Activated CD4-positive, alpha-beta T cell treated with anti-CD3 and anti-CD28 coated beads, Interleukin-2, amount 50 U/mL, for 16 hours (primary cell): ENCODE measurements at regions not wholly inside any gene's neighbourhood (a gene's known extent, or its start where the extent isn't known, plus 50 kb on each side); places are given as distances from the start of the nearest gene placed in this dataset.
"Not testable (repeated sequence)": the region's sequence is repeated elsewhere in the genome, so short reads cannot be mapped to it uniquely, and the experiment has no call there.

Source experiments
- DNase-seq: peaks from one replicate; pipeline ENCODE4 v3.0.0-alpha.2; 2020

DNA sequence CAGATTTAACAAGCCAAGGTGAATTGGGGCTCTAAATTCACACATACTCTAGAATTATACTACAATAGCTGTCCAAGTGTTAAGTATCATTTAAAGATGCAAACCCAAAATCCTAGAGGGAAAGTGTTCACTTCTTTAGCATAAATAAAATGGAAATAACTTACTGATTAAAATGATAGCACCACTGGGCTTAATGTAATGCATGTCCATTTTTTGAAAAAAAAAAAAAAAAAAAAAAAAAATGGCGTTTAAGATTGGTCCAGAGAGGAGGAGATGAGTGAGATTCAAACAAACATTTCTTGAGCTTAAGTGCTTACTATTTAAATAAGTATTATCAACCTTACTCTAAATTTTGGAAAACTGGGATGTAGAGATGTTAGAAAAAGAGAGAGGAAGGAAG lies 251.5 kb upstream of the CWC22 start:
- DNase-seq = no peak

DNA sequence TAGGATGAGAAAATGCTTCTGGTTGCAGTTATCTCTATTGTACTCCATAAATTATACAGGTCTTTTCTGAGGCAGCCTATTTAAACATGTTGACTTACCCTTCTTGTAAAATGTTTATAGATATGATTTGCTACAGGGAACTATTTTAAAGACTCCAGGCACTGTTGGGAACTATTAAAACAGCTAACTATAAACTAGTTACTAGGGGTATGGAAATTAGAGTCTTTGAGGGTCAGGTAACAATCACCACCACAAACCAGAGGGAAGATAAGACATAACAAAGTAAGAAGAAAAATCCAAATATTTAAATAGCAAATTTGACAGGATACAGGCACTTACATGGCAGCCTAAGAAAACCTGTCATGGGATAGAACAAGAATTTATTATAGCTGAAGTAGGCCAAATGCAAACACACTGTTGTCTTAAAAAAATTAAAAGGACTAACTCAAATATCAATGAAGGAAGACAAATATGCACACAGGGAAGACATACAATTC lies 251.0 kb upstream of the CWC22 start:
- no peak for DNase-seq

- DNase-seq = no peak
Measured at GRCh38 chr2:180257247-180257646, 250.2 kb upstream of the CWC22 start.

GRCh38 chr2:180255981-180256380 lies 248.9 kb upstream of the CWC22 start:
- no peak for DNase-seq

DNA sequence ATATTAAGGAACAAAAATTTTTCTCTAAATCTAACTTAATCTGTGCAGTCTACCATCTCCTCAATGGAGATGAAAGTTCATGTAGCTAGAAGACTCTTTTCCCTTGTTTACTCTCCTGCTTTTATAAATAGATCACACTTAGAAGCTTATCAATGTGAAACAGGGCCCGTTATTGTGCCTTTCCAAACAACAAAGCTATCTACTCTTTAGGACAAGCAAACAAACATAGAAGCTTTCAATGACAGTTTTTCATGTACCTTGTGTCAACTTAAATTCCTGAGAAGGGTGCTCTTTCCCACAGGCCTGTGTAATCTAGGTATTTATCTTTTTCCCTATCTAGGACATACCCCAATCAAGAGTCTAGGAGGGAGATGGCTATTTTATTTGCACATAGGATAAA lies 247.8 kb upstream of the CWC22 start:
- DNase-seq = no peak

DNA sequence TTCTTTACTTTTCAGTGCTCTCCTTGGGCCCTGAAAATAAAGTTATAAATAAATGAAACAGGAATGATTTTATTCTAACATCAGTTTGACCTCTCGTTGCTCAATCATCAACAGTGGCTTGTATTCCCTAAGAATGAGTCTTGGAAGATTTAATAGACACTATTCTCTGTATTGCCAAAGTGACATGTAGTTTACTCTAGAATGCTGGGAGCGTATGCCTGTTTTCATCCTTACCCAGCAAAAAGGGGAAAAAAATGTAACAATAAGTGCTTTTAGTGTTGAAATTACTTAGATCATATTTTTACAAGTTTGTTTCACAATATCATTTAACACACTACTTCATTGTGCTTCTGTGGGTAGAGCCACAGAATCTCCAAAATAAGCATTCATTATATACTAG lies 240.6 kb upstream of the CWC22 start:
- DNase-seq = no peak

DNA sequence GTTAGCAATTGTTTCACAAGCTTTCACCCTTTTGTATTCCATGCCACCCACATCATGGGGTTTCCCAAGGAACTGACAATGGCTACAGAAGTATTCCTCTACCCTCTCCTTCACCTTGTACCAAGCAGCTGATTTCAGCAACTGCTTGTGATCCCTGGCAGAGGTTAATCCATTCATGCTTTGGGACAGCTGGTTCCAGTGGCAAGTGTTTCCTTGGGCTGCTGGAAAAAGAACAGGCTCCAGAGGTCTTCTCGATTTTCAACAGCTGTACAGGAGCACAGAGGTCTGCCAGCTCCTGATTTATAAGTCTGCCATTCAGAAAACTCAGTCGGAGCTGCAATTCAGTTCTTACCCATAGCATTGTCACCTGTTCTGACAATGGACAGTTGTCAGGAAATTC lies 239.2 kb upstream of the CWC22 start:
- no peak for DNase-seq

- DNase-seq = no peak
Measured at GRCh38 chr2:180240774-180241173, 233.7 kb upstream of the CWC22 start.

DNA sequence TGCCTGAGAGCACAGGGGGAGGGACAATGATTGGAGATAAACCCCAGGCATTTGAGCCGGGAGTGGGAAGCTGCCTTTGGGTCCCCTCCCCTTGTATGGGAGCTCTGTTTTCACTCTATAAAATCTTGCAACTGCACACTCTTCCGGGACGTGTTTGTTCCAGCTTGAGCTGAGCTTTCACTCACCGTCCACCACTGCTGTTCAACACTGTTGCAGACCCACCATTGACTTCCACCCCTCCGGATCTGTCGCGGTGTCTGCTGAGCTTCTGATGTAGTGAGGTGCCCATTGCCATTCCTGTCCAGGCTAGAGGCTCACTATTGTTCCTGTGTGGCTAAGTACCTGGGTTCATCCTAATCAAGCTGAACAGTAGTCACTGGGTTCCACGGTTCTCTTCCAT lies 231.6 kb upstream of the CWC22 start:
- no peak for DNase-seq

DNA sequence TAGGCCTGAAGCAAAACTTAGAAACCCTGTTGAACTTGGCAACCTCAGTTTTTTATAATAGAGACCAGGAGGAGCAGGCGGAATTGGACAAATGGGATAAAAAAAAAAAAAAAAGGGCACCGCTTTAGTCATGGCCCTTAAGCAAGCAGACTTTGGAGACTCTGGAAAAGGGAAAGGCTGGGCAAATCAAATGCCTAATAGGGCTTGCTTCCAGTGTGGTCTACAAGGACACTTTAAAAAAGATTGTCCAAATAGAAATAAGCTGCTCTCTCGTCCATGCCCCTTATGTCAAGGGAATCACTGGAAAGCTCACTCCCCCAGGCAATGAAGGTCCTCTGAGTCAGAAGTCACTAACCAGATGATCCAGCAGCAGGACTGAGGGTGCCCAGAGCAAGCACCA lies 229.0 kb upstream of the CWC22 start:
- not testable (repeated sequence) for DNase-seq

- not testable (repeated sequence) for DNase-seq
Measured at GRCh38 chr2:180235506-180235905, 228.4 kb upstream of the CWC22 start.

- not testable (repeated sequence) for DNase-seq
Measured at GRCh38 chr2:180234991-180235390, 227.9 kb upstream of the CWC22 start.

- DNase-seq = no peak
Measured at GRCh38 chr2:180231015-180231414, 223.9 kb upstream of the CWC22 start.

DNA sequence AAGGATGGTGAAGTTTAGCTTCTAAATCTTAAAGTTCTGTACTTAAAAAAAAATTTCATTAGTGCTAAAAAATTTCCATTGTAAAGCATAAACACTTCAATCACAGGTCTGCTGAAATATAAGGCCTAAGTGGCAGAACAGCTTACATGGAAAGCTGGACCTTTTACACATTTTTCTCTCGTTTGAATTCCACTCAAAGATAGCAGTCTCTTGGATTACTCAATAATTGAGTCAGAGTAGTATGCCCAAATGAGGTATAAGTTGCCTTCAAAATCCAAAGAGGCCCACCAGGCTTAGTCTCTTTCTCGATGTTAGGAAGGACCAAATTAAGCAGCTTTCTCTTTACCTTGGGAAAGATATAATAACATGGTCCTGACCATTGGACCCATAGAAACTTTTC lies 220.4 kb upstream of the CWC22 start:
- no peak for DNase-seq

DNA sequence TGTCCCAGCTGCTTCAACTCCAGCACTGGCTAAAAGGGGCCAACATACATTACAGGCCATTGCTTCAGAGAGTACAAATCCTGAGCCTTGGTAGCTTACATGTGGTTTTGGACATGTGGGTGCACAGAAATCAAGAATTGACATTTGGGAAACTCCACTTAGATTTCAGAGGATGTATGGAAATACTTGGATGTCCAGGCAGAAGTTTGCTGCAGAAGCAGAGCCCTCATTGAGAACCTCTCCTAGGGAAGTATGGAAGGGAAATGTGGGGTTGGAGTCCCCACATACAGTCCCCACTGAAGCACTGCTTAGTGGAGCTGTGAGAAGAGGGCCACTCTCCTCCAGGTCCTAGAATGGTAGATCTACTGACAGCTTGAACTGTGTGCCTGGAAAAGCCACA lies 218.0 kb upstream of the CWC22 start:
- DNase-seq = no peak

GRCh38 chr2:180222644-180223043 lies 215.5 kb upstream of the CWC22 start:
- no peak for DNase-seq

- DNase-seq = no peak
Measured at GRCh38 chr2:180219491-180219890, 212.4 kb upstream of the CWC22 start.

DNA sequence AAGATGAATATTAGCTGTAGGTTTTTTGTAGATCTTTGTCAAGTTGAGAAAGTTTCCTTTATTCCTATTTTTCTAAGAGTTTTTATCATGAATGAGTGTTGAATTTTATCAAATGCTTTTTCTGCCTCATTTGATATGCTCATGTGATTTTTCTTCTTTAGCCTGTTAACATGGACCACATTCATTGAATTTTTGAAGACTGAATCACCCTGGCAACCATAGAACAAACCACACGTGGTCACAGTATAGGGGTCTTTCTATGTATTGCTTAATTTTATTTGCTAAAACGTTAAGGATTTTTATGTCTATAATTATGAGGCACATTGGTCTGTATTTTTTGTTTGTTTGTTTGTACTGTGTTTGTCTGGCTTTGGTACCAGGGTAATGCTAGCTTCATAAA lies 201.7 kb upstream of the CWC22 start:
- no peak for DNase-seq

DNA sequence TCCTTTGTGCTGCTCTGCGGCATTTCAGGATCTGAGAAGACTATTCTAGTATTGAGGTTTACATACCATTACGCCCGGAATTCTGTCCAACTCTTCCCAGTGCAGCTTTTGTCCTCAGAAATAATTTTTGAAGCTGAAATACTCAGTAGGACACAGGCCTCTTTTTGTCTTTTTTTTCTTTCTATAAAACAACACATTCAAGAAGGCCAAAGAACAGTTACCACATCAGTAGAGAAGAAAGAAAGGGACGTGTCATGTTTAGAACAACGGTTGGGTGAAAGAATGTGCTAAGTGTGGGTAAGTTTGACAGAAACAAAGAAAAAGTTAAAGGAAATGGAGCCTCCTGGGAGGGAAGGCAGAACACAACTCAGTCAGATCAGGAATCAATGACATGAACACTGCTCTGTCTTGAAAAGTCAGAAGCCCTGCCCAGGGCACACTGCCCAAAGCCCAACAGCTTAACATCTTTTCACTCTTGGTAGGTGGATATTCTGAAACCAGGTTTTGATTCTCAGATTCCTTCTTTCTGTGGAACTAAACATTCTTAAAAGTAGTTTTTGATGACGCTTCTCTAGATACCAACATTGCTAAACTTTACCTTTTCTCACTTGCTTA lies 198.6 kb upstream of the CWC22 start:
- no peak for DNase-seq

GRCh38 chr2:180203972-180204371 lies 196.9 kb upstream of the CWC22 start:
- DNase-seq = no peak

GRCh38 chr2:180202467-180202951 lies 195.4 kb upstream of the CWC22 start:
- DNase-seq = no peak

- no peak for DNase-seq
Measured at GRCh38 chr2:180196419-180196977, 189.4 kb upstream of the CWC22 start.

DNA sequence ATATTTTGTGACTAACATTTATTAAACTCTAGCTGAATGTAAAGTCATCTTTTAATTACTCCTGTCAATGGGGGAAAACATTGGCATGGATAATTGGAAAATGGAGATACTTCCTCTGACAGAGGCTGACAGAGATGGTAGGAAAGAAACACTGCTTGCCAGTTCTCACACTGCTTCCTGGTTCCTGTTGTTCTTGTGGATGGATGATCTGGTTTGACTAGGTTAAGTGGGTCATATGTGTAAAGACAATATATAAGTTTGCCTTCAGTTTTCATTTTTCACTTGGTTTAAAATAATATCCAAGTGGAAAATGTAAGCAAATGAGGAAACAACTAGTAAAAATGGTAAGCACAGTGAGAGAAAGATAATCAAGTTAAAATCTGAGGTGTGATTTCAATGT lies 188.8 kb upstream of the CWC22 start:
- DNase-seq = no peak

DNA sequence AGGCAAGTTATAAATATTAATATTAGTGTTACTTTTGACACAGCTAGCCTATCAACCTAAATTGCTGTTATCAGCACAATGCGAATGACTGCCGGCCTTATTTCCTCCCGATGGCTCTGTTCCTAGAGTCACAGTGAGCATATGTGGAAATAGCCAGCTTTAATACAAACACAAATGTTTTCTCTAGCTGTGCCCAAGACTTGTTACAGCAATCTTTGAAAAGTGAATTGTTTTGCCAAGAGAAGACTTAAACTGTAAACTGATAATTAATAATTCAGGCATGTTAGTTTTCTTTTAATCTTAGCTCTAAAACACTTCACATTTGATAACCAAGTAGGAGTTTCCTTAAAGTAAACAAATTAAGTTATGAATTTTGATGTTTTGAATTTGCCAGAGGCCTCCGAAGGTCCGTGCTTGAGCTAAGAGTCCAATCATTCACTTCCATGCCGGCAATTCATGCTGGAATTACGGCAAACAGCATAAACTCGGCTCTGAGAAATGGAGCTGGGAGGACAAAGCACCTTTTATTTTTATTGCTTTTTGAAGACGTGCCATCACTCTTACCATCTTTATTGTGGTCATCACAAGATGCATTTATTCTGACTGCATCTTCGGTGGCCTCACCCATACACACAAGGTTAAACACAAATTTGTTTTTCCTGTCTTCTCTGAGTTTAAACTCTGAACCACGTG lies 184.5 kb upstream of the CWC22 start:
- no peak for DNase-seq
